ENCODE measurements at regions not wholly inside any gene's neighbourhood (a gene's known extent, or its start where the extent isn't known, plus 50 kb on each side); places are given as distances from the start of the nearest gene placed in this dataset.
"Not testable (repeated sequence)": the region's sequence is repeated elsewhere in the genome, so short reads cannot be mapped to it uniquely, and the experiment has no call there.

DNA sequence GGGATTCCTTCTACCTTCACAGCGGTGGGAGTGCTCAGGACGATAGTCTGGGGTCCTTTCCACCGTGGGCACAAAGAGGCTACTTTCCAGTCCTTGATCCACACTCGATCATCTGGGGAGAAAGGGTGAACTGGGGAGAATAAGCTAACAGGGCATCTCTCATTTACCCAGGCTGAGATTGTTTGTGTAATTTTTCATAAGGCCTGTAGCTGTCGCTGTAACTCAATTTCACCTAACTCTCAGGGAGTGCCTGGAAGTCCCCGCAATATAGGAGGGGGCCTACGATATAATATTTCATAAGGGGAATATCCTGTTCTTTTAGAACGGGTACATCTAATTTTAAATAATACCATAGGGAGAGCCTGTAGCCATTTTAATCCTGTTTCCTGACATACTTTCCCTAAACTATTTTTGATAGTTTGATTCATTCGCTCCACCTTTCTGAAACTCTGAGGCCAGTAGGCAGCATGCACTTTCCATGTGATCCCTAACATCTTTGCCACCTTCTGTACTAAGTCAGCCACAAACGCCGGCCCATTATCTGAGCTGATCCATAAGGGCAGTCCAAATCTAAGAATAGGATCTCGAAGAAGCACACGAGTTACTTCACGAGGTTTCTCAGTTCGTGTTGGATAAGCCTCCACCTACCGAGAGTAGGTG is 127.2 kb upstream of the CCZ1B start:
- BruUV-seq (replicated peaks); H3K4me3 ChIP-seq (ENCODE audit: low read depth, low read length, poor library complexity, severe bottlenecking); H3K4me1 ChIP-seq (ENCODE audit: insufficient read depth, low read length, poor library complexity, severe bottlenecking); H3K27me3 ChIP-seq (replicated peaks; ENCODE audit: insufficient read depth, low read depth, low read length, poor library complexity); POLR2A ChIA-PET (ENCODE audit: low non-redundant PET); H3K27ac ChIP-seq (ENCODE audit: low read depth, low read length, poor library complexity, severe bottlenecking); H3K36me3 ChIP-seq (ENCODE audit: insufficient read depth, low read length, poor library complexity, severe bottlenecking); CTCF ChIA-PET; intact Hi-C loops (cut with micrococcal nuclease; ENCODE audit: unreplicated experiment); H3K9me3 ChIP-seq (ENCODE audit: low read depth, low read length, poor library complexity, severe bottlenecking); DNase-seq (ENCODE audit: low spot score): not testable (repeated sequence)
- TF ChIP-seq, protein P1, sequence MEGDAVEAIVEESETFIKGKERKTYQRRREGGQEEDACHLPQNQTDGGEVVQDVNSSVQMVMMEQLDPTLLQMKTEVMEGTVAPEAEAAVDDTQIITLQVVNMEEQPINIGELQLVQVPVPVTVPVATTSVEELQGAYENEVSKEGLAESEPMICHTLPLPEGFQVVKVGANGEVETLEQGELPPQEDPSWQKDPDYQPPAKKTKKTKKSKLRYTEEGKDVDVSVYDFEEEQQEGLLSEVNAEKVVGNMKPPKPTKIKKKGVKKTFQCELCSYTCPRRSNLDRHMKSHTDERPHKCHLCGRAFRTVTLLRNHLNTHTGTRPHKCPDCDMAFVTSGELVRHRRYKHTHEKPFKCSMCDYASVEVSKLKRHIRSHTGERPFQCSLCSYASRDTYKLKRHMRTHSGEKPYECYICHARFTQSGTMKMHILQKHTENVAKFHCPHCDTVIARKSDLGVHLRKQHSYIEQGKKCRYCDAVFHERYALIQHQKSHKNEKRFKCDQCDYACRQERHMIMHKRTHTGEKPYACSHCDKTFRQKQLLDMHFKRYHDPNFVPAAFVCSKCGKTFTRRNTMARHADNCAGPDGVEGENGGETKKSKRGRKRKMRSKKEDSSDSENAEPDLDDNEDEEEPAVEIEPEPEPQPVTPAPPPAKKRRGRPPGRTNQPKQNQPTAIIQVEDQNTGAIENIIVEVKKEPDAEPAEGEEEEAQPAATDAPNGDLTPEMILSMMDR (conservative IDR thresholded peaks at IDR 0.05; ENCODE audit: low read depth, low read length), result 0 out of 2 replicates have a peak, but pooled peaks have one; percentile 15

DNA sequence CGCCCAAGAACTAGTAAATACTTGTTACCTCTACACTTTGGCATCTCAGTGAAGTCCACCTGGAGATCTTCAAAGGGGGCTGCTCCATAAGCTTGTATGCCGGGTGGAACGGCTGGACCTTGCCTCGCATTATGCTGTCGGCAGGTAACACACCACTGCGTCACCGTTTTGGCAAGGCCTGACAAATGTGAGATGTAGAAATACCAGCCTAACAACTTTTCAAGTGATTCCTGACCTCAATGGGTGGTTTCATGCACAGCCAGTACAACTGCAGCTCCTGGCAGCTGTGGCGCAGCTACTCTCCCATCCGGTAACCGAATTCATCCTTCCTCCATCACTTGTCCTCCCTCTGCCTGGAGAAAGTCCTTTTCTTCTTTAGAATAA is 127.7 kb upstream of the CCZ1B start:
- H3K27ac ChIP-seq (ENCODE audit: low read depth, low read length, poor library complexity, severe bottlenecking); H3K36me3 ChIP-seq (ENCODE audit: insufficient read depth, low read length, poor library complexity, severe bottlenecking); H3K4me1 ChIP-seq (ENCODE audit: insufficient read depth, low read length, poor library complexity, severe bottlenecking); H3K9me3 ChIP-seq (ENCODE audit: low read depth, low read length, poor library complexity, severe bottlenecking); H3K4me3 ChIP-seq (ENCODE audit: low read depth, low read length, poor library complexity, severe bottlenecking); BruUV-seq (replicated peaks); CTCF ChIA-PET; POLR2A ChIA-PET (ENCODE audit: low non-redundant PET); DNase-seq (ENCODE audit: low spot score); intact Hi-C loops (cut with micrococcal nuclease; ENCODE audit: unreplicated experiment); H3K27me3 ChIP-seq (replicated peaks; ENCODE audit: insufficient read depth, low read depth, low read length, poor library complexity): not testable (repeated sequence)

DNA sequence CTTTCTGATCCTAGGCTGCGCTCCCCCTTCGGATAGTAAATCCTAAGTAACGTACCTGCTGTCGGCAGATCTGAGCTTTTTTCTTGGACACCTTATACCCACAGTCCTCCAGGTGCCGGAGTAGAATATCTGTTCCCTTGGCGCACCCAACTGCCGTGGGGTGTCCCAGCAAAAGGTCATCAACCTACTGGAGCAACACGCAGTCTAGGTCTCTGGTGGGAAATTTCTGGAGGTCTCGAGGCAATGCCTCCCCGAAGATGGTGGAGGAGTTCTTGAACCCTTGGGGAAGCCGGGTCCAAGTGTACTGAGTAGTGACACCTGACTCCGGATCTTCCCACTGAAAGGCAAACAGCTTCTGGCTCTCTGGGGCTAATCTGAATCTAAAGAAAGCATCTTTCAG is 129.3 kb upstream of the CCZ1B start:
- H3K27me3 ChIP-seq (replicated peaks; ENCODE audit: insufficient read depth, low read depth, low read length, poor library complexity); intact Hi-C loops (cut with micrococcal nuclease; ENCODE audit: unreplicated experiment); H3K4me3 ChIP-seq (ENCODE audit: low read depth, low read length, poor library complexity, severe bottlenecking); POLR2A ChIA-PET (ENCODE audit: low non-redundant PET); CTCF ChIA-PET; BruUV-seq (replicated peaks); H3K36me3 ChIP-seq (ENCODE audit: insufficient read depth, low read length, poor library complexity, severe bottlenecking); H3K27ac ChIP-seq (ENCODE audit: low read depth, low read length, poor library complexity, severe bottlenecking); H3K4me1 ChIP-seq (ENCODE audit: insufficient read depth, low read length, poor library complexity, severe bottlenecking); DNase-seq (ENCODE audit: low spot score); H3K9me3 ChIP-seq (ENCODE audit: low read depth, low read length, poor library complexity, severe bottlenecking): not testable (repeated sequence)

DNA sequence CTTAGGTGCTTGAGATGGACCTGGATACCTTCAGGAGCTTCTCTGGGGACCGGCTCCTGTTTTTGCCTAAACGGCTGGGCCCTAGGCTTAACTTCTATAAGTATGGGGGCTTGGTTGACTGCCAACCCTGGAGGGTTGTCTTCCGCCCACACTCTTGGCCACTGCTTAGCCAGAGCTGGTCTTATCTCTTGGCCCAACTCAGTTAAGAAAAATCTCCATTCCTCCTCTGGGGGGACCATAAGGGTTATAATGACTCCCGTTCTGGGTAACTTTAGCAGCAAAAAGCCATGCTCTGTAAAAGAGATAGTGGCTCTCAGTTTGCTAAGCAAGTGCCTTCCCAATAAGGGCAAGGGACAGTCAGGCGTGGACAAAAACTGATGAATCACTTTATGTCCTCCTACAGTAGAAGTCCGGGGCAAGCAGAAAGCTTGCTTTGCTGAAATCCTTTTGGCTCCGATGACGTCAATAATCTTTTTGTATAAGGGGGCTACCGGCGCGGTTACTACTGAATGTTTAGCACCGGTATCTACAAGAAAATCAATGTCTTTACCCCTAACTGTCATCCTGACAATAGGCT is 130.0 kb upstream of the CCZ1B start:
- intact Hi-C loops (cut with micrococcal nuclease; ENCODE audit: unreplicated experiment); CTCF ChIA-PET; H3K9me3 ChIP-seq (ENCODE audit: low read depth, low read length, poor library complexity, severe bottlenecking); DNase-seq (ENCODE audit: low spot score); H3K4me3 ChIP-seq (ENCODE audit: low read depth, low read length, poor library complexity, severe bottlenecking); BruUV-seq (replicated peaks); H3K4me1 ChIP-seq (ENCODE audit: insufficient read depth, low read length, poor library complexity, severe bottlenecking); POLR2A ChIA-PET (ENCODE audit: low non-redundant PET); H3K27me3 ChIP-seq (replicated peaks; ENCODE audit: insufficient read depth, low read depth, low read length, poor library complexity); H3K27ac ChIP-seq (ENCODE audit: low read depth, low read length, poor library complexity, severe bottlenecking); H3K36me3 ChIP-seq (ENCODE audit: insufficient read depth, low read length, poor library complexity, severe bottlenecking): not testable (repeated sequence)

DNA sequence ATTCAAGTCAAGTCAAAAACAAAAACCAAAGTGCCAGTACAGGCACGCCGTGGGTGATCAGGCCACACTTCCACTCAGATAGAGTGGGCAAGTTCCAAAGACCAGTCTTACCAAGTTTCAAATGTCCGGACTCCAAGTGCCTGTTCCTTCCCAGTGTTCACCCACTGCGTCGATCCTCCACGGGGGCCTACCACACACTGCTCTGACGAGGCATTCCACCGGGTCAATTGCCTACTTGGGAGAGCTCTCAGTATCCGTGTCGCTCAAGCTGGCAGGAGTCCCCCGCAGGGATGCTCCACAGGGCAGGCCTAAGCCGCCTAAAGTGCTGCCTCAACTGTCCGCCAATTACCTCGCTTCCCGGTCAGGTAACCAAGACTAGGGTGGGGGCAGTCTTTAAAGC is 132.3 kb upstream of the CCZ1B start:
- intact Hi-C loops (cut with micrococcal nuclease; ENCODE audit: unreplicated experiment); H3K4me1 ChIP-seq (ENCODE audit: insufficient read depth, low read length, poor library complexity, severe bottlenecking); DNase-seq (ENCODE audit: low spot score); POLR2A ChIA-PET (ENCODE audit: low non-redundant PET); H3K9me3 ChIP-seq (ENCODE audit: low read depth, low read length, poor library complexity, severe bottlenecking); CTCF ChIA-PET; H3K27me3 ChIP-seq (replicated peaks; ENCODE audit: insufficient read depth, low read depth, low read length, poor library complexity); H3K27ac ChIP-seq (ENCODE audit: low read depth, low read length, poor library complexity, severe bottlenecking); H3K4me3 ChIP-seq (ENCODE audit: low read depth, low read length, poor library complexity, severe bottlenecking); H3K36me3 ChIP-seq (ENCODE audit: insufficient read depth, low read length, poor library complexity, severe bottlenecking); BruUV-seq (replicated peaks): not testable (repeated sequence)

DNA sequence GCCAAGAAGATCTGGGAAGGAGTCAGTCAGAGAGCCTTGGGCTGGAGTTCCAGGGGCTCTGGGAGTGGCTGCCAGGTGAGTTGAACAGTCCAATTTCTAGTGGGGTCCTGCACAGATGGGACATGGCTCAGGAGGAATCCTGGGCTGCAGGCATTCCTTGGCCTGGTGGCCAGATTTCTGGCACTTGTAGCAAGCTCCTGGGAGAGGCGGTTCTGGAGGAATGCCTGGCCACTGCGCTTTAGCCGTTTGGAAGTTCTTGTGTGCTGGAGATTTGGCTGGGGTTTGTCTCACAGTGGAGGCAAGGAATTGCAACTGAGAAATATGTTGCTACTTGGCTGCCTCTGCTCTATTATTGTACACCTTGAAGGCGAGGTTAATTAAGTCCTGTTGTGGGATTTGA is 133.9 kb upstream of the CCZ1B start:
- intact Hi-C loops (cut with micrococcal nuclease; ENCODE audit: unreplicated experiment), result loop anchor here (10.0 kb wide), 3 partner anchors 225 to 1255 kb away; partner anchors contain the start of gene C1GALT1
- H3K4me3 ChIP-seq (ENCODE audit: low read depth, low read length, poor library complexity, severe bottlenecking); POLR2A ChIA-PET (ENCODE audit: low non-redundant PET); DNase-seq (ENCODE audit: low spot score); CTCF ChIA-PET; H3K27me3 ChIP-seq (replicated peaks; ENCODE audit: insufficient read depth, low read depth, low read length, poor library complexity); H3K9me3 ChIP-seq (ENCODE audit: low read depth, low read length, poor library complexity, severe bottlenecking); H3K36me3 ChIP-seq (ENCODE audit: insufficient read depth, low read length, poor library complexity, severe bottlenecking); H3K4me1 ChIP-seq (ENCODE audit: insufficient read depth, low read length, poor library complexity, severe bottlenecking); H3K27ac ChIP-seq (ENCODE audit: low read depth, low read length, poor library complexity, severe bottlenecking); BruUV-seq (replicated peaks): not testable (repeated sequence)

DNA sequence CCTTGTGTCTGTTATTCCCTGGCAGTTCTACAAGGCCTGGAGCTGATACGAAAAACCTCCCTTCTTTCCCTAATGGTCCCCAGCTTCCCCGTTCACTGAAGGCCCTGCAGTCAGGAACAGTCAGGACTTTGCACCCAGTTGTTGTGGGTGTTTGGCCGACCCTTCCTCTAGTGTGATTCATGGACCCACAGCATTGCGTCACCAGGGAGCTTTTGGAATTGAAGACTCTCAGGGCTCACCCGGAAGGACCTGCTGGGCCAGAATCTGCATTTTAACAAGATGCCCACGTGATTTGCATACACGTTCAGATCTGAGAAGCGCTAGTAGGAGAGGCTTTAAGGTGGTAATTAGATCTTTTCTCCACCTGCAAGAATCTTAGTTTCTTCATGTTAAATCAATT is 136.8 kb upstream of the CCZ1B start:
- BruUV-seq (replicated peaks); H3K27ac ChIP-seq (ENCODE audit: low read depth, low read length, poor library complexity, severe bottlenecking); H3K27me3 ChIP-seq (replicated peaks; ENCODE audit: insufficient read depth, low read depth, low read length, poor library complexity); POLR2A ChIA-PET (ENCODE audit: low non-redundant PET); H3K9me3 ChIP-seq (ENCODE audit: low read depth, low read length, poor library complexity, severe bottlenecking); H3K36me3 ChIP-seq (ENCODE audit: insufficient read depth, low read length, poor library complexity, severe bottlenecking); H3K4me3 ChIP-seq (ENCODE audit: low read depth, low read length, poor library complexity, severe bottlenecking); CTCF ChIA-PET; H3K4me1 ChIP-seq (ENCODE audit: insufficient read depth, low read length, poor library complexity, severe bottlenecking): not testable (repeated sequence)
- intact Hi-C loops (cut with micrococcal nuclease; ENCODE audit: unreplicated experiment), result loop anchor here (10.0 kb wide), 3 partner anchors 222 to 1252 kb away; partner anchors contain the start of gene C1GALT1
- DNase-seq (ENCODE audit: low spot score), result peak; percentile 18
